ENCODE measurements at regions not wholly inside any gene's neighbourhood (a gene's known extent, or its start where the extent isn't known, plus 50 kb on each side); places are given as distances from the start of the nearest gene placed in this dataset.
A peak's percentile ranks its signal among the peaks of the same experiment; 100 is the strongest.

DNA sequence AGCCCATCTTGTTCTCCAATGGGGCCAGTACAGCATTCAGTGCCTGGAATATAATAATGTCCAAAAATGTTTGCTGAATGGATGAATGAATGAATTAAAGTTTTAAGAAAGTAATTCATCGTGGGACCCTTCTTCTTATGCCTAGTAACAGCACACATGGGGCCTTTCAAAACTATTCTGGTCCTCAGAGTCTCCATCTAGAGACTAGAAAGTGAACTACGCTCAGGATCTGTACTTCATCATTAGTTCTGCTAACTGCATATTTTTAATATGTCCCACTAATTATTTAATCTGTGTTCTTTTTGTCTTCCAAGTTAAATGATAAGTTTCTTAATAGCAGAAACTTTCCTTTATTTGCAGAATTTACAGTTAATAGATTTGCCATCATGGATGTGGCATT is 172.5 kb downstream of the SMAD2 start:
- ATAC-seq, result peak; percentile 27
- DNase-seq (ENCODE audit: low spot score), result no peak

DNA sequence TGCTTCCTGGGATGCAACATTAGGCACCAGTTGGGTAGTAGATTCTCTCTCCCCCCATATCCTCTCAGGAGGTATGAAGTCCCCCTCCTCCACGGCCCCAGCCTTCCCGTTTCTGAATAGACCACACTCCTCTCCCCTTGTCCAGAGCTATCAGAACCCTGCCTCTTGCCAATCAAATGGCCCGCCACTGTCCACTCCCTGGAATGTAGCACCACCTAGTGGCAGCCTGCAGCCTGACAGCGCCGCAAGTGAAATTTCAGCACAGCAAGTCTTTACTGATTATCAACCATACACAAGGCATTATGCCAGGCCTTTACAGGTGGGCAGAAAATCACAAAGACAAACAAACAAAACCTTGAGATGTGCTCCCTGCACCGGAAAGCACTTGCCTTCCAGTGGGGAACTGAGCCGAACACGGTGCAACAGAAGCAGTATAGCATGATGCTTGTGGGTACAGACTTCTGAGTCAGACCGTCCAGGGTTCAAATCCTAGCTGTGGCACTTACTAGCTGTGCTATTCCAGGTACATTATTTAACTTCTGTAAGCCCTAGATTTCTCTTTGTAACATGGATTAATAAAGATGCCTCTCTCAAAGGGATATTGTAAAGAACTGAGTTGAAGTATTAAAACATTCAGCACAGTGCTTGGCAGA is 174.0 kb downstream of the SMAD2 start:
- ATAC-seq (peak; percentile 93), DNase-seq (ENCODE audit: low spot score) (peak; percentile 68)

DNA sequence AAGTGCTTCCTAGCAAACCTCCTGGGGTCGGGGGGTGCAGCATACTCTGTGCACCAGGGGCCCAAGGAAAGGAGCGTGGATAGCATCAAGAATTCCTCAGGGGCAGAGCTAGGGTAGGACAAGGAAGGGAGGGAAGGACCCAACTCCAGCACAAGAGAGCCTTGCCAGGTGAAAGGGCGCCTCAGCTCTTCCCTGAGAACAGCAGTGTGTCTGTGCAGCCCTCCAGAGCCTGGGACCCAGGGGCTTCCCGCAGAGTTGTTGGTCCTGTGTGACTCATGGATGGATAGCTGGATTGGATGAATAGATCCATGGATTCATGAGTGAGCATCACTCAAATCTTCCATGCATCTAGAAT is 175.4 kb downstream of the SMAD2 start:
- DNase-seq (ENCODE audit: low spot score) (no peak), ATAC-seq (no peak)

DNA sequence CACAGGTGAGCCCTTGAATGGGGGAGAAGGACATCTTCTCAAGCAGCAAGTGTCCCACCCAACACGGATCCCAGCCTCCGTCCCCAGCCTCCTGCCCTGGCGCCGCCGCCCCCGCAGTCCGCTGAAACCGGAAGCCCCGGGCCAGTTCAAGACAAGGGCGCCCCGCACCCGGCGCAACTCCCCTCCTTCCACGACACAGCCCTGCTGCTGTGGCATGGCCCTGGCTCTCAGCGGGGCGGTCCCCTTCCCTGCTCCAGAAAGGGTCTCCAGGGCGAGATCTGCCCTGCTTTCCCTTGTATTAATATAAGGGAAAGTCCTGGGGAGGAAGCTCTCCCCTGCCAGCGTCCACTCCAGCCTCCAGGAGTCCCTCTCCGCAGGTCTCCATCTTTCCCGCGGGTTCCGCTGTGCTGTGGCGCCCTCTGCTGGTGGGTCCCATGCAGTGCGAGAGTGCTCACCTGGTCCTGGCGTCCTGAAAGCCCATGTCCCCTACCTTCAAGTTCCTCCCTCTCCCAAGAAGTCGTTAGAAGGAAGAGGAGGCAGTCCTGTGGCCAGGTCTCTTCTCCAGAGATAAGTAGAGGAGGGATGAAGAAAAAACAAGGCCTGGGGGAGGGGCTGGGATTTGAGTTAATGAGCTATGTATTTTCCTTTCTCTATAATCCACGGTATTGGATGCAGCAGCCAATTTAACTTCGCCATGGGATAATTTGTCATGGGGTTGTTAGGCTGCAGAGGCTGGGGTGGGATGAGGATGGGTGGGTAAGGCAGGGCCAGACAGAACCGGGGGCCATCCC is 176.0 kb downstream of the SMAD2 start:
- ATAC-seq (peak; percentile 60), DNase-seq (ENCODE audit: low spot score) (no peak)

DNA sequence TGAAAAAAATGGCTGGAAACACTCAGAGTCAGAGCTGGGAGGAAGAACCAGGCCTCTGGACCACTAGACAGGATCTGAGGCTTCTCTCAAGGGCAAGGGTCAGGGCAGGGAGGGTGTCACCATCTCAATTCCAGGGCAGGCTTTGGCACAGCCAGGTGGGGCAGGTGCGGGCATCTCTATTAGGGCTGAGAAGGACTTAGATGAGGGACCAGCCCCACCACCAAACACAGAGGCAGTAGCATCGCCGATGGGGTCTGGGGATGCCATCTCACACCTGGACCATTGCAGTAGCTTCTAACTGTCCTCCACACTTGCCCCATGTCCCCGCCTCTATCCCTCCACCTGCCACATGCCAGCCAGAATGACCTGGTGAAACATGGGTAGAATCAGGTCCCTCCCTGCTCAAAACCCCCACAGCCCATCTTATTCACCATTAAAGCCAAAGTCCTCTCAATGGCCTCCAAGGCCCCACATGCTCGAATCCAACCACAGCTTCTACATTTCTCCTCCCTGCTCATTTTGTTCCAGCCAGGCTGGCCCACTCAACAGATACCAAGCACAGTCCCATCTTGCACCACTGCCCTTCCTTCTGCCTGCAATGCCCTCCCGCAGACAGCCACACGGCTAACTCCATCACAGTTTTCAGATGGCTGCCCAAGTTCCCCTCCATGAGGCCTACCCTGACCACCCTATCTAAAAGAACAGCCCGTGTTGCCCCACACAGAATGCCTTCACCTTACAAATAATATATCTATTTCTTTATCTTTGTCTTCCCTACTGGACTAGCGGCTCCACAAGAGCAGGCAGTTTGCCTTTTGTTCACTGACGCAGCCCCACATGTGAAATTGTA is 177.4 kb downstream of the SMAD2 start:
- no peak for DNase-seq (ENCODE audit: low spot score)
- no peak for ATAC-seq

DNA sequence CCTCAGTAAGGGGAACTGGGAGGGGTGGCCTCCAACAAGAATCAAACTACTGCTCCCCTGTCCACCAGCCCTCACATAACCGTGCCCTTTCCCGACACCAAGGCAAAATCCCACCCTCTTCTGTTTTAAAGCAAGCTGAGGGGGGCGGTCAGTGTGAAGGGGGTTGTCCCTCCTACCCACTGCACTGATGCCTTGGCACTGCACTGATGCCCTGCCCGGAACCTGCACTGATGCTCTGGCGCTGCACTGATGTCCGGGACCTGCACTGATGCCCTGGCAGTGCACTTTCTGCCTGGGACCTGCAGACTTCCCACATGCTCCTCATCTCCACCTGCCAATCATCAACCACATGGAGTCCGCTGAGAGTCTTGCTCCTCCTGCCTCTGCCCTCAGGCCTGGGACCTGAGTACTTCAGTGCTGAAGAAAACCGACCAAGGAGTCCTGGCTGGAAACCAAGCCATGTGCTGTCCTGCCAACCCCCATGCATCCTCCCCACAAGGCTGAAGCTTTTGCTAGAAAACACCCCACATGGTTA is 179.5 kb downstream of the SMAD2 start:
- DNase-seq (ENCODE audit: low spot score), result no peak

DNA sequence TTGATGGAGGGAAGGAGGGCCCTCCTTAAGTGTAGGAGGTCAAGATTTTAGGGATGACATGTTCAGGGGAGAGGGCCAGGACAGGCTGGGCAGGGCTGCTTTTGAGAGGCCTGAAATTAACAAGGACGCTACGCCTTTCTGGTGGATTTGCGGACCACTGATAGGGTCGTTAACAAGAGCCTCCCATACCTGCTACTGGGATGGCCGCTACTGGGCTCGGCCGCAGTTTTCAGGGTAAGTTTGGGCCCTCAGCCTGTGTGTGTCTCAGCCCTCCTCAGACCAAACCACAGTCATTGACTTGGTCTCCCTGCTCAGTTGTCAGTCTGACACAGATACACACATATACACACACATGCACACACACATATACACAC is 180.9 kb downstream of the SMAD2 start:
- no peak for DNase-seq (ENCODE audit: low spot score)
- no peak for ATAC-seq

More for the DNA sequence above, 179.5 kb downstream of the SMAD2 start:
- ATAC-seq, result no peak

DNA sequence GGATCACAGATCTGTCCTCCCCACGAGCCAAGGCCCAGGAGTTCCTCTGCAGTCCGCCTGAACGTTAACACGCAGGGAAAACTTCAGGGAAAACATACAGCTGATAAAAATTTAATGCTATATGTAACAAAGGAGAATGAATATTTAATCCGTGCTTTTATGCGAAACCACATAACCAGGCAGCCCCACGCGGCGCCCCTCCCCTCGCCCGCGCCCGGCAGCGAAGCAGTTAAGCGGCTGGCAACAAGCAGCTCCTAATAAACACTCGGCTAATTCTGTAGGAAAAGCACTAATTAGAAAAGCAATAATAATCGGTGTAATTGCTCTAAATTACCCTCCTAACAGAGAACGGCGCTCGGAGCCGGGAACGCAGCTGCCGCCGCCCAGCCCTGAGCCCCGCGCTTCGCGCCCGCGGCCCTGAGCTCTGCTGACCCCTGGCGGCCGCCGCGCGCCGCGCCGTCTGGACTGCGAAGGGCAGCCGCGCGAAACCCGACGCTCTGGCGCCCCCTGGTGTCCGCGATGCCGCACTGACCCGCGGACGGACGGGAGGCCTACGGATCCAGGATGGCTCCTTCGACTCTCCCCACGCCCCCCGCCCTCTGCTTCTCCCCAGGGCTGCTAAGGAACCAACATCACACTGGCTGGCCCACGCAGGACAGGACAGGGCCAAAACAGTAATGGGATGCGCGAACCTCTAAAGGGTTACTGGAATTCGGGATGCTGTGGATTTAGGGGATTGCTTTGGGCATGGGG is 181.4 kb downstream of the SMAD2 start:
- ATAC-seq (peak; percentile 99), DNase-seq (ENCODE audit: low spot score) (peak; percentile 78)

DNA sequence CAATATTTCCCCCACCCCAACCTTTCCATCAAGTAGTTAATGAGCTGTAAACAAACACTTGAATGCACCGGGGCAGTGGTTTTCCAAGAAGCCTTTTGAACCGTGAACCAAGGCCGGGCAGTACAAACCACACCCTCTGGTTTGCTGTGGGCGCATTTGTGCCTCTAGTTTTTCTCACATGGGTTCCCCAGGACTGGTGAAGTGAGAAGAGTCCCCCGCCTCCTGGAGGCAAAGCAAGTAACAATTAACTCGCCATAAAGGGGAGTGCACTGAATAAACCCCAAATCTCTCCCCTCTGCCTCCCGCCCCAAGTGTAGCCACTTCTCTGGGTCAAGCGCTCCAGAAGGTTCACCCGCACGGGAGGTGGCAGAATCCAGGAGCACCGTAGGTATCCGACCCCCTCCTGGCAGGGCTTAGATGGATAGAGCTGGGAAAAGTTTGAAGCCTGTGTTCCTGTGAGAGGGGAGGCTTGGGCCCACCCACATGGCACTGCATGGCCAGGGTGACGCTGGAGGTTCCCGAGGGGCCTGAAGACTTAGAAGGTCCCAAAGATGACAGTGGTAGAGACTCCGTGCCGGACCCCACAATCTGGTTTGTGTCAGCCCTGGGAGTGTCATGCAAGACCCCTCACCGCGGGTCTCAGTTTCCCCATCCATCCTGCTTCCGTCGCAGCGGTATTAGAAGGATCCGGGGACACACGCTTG is 182.2 kb downstream of the SMAD2 start:
- no peak for ATAC-seq
- no peak for DNase-seq (ENCODE audit: low spot score)

DNA sequence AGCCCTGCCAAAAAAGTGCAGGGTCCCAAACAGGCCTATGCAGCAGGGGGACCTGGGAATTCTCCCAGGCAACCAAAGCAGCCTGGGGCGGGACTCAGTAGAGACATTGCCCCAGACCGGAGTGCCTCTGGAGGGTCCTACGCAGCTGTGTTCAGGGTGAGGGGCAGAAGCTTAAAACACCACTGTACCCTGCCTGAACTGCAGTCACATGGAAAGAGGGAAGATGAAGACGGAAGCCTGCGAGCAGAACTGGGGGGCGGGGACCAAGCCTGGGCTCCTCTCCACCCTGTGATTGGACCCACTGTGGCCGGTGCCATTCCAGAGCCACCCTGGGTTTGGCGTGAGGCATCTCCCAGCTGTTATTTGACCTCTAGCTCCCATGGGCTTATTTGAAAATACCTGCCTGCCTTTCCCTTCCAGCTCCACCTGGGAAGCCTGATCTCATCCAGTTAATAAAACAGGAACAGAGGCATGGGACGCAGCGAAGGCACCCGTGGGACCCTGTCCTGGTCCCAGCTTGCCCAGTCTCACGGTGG is 183.1 kb downstream of the SMAD2 start:
- ATAC-seq (no peak), DNase-seq (ENCODE audit: low spot score) (no peak)

DNA sequence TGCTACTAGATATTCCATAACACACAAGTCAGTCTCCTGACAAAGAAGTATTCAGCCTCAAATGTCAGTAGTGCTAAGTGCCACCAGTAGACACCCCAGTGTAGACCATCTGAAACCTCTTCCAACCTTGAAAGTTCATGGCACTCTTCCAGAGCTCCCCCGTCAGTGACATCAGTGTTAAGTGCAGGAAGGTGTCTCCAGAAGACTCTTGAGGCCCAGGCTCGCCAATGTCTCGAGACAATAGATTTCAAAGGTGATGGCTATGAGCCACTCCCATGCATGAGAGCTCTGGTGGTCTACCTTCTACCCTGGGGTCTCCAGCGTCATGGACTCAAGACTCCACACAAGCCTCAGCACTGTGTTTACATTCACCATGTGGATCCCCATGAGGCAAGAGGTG is 183.8 kb downstream of the SMAD2 start:
- ATAC-seq (no peak), DNase-seq (ENCODE audit: low spot score) (no peak)

DNA sequence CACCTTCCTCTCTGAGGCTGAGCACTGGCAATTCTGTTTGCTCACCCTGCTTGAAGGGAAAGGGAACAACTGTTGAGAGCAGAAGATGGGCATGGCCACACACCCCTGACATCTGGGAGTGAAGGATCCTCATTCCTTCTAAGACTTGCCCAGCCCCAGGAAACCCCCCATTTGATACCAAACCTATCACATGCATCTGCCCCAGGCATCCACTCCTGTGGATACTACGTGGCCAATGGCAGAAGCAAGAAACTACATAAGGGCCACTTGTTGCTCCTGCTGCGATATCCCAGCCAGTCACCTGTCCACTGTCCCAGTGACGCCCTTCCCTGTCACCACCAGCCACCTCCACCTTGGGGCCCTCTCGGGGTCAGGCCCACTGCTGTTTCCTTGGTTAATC is 185.2 kb downstream of the SMAD2 start:
- ATAC-seq (no peak), DNase-seq (ENCODE audit: low spot score) (no peak)

DNA sequence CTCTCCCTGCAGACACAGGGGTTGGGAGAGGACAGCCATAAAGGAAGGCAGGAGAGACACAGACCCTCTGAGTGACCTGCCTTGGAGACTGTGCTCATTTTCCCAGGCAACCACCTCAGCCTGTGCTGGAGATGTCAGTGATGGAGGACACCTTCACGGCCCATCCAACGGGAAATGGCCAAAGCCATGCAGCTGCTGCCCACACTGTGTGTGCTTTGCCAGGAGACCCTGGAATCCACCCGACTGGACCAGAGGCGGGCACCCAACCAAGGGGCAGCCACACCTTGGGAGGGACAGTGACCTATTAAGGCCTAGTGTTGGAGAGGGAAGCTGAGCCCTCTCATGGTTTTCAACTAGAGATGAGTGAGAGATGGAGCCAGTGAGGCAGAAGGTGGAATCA is 192.5 kb downstream of the SMAD2 start:
- DNase-seq (ENCODE audit: low spot score) (peak; percentile 41), ATAC-seq (no peak)

DNA sequence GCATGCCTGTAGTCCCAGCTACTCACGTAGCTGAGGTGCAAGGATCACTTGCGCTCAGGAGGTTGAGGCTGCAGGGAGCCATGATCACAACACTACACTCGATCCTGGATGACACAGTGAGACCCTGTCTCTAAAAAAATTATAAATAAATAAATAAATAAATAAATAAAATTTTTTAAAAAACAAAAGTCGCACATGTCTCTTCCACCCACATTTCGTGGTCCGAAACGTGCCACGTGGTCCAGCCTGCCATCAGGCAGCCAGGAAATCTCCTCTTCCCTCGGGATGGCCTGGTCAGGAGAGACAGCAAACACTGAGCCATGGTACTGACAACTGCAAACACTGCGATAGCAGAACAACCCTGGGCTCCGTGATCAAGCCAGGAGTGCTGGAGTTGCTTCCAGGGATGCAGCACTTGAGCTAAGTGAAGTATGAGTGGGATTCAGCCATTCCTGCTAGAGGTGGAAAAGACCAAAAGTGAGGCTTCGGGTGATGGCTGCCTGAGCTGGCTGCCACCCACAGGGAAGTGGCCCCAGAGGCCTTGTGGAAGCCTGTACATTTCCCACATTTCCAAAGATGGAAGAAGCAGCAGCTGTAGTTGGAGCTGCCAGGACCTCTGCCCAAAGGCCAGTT is 193.1 kb downstream of the SMAD2 start:
- peak; percentile 23 for DNase-seq (ENCODE audit: low spot score)
- no peak for ATAC-seq

DNA sequence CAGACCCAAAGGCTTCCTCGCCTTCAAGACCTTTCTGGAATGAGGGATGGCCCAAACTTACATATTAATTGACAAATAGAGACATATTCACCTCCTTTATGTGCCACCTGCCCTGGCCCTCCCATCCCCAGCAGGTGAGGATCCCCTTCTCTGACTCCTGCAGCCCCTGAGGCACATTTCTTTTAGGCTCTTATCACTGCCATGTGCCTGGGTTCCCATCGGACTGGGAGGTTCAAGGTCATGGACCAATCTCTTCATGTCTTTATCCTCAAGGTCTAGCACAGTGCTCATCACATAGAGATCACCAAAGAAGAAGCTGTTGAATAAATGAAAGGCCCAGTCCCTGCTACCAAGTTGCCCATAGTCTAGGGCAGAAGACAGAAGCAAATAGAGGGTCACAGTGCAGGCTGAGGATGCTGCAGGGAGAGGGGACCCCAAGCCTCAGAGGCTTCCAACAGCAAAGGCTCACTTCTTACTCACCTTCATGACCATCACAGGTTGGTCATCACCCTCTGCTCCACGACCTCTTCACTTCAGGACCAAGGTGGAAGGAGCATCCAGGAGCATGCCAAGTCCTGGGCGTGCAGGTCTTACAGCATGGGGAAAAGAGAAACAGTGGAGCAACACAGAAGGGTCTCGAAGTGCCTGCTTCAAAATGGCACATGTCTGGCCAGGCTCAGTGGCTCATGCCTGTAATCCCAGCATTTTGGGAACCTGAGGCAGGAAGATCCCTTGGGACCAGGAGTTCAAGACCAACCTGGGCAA is 193.9 kb downstream of the SMAD2 start:
- DNase-seq (ENCODE audit: low spot score) (peak; percentile 14), ATAC-seq (no peak)

DNA sequence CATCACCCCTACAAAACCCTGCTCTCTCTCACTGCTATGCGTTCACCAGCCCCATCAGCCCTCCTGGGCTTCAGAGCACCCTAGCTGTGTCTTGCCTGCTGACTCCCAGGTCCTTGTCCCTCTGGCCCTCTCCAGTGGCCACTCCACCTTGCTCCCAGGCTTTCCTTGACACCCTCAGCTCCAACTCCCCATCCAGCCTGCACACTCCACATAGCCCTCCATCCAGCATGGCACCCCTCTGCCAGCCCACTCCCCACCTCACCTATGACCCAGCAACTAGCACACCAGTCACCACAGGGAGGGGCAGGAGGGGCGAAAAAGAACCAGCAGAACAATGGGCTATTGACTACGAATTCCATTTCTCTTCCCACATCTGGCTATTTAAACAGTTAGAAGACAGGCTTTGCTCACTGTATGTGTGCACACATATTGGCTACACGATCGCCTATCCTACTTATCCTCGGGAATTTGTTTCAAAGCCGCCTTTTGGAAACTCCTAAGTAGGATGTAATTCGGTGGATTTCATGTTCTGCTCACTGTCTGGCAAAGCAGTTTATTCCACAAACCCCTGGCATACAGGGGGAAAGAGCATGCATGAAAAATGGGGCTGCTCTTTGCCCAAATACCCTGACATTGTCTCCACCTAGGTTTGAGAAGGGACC is 195.3 kb downstream of the SMAD2 start:
- DNase-seq (ENCODE audit: low spot score) (no peak), ATAC-seq (no peak)

DNA sequence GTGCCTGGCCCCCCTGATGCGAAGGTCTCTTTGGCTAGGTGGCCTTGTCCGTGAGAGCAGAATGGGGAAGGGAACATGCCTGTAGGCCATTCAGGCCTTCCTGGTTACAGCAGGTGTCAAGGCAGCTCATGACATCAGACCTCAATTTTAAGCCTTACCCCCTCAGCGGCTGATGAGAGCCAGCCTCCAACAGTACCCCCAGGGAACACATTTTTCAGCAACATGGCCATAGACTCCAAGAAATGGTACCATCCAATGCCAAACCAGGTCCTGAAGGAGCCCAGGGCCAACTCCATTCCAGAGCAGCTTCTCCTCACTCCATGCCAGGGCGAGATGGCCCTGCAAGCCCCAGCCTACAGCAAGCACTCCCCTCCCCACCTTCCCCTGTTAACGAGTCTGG is 199.2 kb downstream of the SMAD2 start:
- DNase-seq (ENCODE audit: low spot score), result no peak

DNA sequence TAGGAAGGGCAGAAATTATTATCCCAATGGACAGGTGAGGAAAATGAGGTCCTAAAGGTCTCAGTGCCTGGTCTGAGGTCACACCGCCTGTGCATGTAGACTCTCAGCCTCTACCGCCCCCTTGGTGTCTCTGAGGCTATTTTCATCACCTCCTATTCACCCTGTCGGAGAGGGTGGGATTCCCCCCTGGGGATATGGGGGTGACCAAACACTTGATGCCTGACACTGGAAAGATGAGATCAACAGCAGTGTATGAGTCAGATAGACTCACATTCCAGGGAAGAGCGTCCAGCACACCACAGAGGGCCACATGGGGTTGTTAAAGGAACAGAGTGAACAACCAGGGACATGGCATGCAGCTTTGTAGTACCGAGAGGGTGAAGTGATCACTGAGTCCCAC is 199.7 kb downstream of the SMAD2 start:
- no peak for DNase-seq (ENCODE audit: low spot score)
- no peak for ATAC-seq

More for the DNA sequence above, 199.2 kb downstream of the SMAD2 start:
- no peak for ATAC-seq

Measured in left lobe of liver (tissue), 2 donors.